ENCODE measurements at regions not wholly inside any gene's neighbourhood (a gene's known extent, or its start where the extent isn't known, plus 50 kb on each side); places are given as distances from the start of the nearest gene placed in this dataset.

DNA sequence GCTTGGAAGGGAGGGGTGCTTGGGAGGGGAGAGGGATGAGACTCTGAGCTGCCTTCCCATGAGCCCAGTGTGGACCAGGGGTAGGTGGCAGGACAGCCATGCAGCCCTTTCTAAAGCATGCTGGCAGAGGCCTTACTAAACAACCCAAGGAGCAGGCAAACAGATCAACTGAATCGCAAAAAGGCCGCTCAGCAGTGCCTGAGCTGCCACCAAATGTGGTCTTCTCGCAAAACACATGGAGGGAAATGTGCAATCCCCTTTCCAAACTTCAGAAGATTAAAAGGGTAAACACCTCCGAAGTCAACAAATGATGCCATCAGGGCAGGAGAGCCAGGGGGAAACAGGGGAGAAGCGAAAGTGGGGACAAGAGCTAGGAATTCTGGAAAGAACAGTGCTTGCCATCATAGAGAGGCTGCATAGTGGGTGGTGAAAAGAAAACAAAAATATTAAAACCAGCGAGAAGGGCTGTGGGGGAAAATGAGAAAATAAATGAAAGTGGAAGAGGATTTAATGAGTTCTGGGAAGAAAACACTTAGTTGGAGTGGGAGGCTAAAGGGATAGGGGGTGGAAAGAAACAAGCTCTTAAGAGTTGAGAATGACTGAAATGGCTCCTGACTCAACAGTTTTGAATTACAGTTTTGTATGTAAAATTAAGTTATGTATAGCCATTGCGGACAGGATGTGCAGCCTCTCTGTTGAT is 62.2 kb upstream of the ZNF32 start:
- Mint-ChIP-seq H3K9me3 (no peaks in the 10 kb centered on the region), H3K27me3 (ENCODE audit: low read depth) (no peaks in the 10 kb centered on the region), H3K4me3 (no peak overlapping the region), H3K4me1 (ENCODE audit: low read depth) (no peaks in the 10 kb centered on the region), H3K27ac (no peak overlapping the region), H3K36me3 (ENCODE audit: low read depth) (no peaks in the 10 kb centered on the region)

DNA sequence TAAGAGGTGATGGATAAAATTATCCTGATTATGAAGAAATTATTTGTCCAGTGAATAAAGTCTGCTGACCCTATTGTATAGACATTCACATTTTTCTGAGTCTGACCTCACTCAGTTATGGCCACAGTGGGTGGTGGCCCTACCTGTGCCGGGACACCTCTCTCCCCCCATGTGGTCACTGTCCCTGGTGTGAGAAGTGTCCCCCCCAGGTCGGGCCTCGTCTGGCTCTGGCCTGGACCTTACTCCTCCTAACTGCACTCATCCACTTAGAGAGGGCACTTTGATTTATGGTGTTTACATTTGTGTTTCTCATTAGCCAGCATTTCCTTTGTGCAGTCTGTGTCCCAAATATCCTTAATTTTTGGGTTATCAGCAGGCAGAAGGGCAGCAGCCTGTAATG is 59.6 kb upstream of the ZNF32 start:
- Mint-ChIP-seq H3K9me3 (no peaks in the 10 kb centered on the region), H3K27ac (no peak overlapping the region), H3K4me3 (no peak overlapping the region), H3K36me3 (ENCODE audit: low read depth) (no peaks in the 10 kb centered on the region), H3K27me3 (ENCODE audit: low read depth) (no peaks in the 10 kb centered on the region), H3K4me1 (ENCODE audit: low read depth) (no peaks in the 10 kb centered on the region)

DNA sequence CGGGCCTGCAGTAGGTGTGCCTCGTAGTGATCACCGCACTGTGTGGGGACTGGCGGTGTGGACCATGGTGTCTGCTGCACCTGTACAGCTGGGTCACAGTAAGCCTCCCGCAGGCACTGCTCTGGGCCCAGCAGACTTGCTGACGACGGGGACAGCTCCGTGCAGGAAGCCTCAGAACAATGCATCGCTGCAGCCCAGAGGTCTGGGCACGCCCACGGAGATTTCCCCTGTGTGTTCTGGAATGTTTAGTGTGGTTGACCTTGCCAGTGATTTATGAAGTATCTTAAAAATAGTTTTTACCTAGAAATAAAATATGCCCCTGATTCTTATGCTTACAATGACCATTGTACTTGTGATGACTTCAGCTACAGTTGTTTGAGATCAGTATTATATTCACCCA is 59.1 kb upstream of the ZNF32 start:
- Mint-ChIP-seq H3K27ac (no peak overlapping the region), H3K4me3 (no peak overlapping the region), H3K36me3 (ENCODE audit: low read depth) (no peaks in the 10 kb centered on the region), H3K27me3 (ENCODE audit: low read depth) (no peaks in the 10 kb centered on the region), H3K4me1 (ENCODE audit: low read depth) (no peaks in the 10 kb centered on the region), H3K9me3 (no peaks in the 10 kb centered on the region)

DNA sequence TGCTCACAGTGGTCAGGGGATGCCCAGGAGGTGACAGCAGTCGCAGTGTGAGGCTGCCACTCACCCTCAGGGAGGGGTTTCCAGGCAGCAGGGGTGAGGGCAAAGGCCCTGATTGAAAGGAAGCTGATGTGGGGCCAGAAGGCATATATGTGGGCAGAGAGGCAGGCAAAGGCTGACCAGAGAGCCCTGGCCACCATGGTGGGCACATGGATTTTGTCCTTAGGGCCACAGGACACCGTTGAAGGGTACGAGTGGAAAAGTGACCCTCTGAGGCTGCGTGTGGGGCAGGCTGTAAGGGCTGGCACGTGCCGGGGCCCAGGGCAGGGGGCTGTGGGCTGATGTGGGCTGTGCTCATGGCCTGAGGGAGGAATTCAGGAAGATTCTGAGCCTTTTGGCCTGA is 57.5 kb upstream of the ZNF32 start:
- H3K4me3 Mint-ChIP-seq, result no peak overlapping the region

DNA sequence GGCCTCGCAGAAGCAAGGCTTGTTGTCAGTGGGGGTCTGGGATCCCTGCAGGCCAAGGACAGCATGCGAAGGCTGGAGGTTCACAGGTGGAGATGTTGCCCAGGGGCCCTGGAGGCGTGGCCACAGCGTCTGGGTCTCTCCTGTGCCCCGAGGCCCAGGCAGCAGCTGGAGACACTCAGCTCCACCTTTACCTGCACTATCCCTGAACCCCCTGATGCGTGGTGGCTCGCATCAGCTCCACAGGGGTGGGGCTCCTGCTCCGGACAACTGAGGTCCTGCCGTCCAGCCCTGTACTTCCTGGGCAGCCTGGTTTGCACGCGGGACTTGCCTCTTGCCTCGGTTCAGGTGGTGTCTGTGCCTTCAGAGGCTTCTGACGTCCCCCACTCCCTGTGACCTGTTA is 54.6 kb upstream of the ZNF32 start:
- Mint-ChIP-seq H3K4me1 (ENCODE audit: low read depth) (no peaks in the 10 kb centered on the region), H3K36me3 (ENCODE audit: low read depth) (no peaks in the 10 kb centered on the region)

More for the DNA sequence above, 57.5 kb upstream of the ZNF32 start:
- Mint-ChIP-seq H3K9me3 (no peaks in the 10 kb centered on the region), H3K4me1 (ENCODE audit: low read depth) (no peaks in the 10 kb centered on the region), H3K36me3 (ENCODE audit: low read depth) (no peaks in the 10 kb centered on the region), H3K27me3 (ENCODE audit: low read depth) (no peaks in the 10 kb centered on the region), H3K27ac (no peak overlapping the region)

DNA sequence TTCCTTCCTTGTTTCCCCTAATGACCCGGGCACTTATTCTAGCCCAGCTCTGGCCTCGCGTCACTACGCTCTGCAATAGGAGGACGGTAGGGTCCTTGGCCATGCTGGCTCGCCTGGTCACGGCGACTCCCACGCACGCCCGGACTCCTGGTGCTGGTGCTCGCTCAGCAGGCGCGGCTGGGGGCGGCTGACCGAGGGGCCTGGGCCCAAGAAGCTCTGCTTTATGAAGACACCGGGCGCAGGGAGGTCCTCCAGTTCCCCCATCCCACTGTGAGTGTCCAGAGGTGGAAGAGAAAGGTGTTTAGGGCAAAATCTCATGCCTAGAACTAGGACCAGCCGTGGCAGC is 54.2 kb upstream of the ZNF32 start:
- Mint-ChIP-seq H3K27ac (no peak overlapping the region), H3K27me3 (ENCODE audit: low read depth) (no peaks in the 10 kb centered on the region), H3K4me3 (no peak overlapping the region), H3K9me3 (no peaks in the 10 kb centered on the region), H3K4me1 (ENCODE audit: low read depth) (no peaks in the 10 kb centered on the region), H3K36me3 (ENCODE audit: low read depth) (no peaks in the 10 kb centered on the region)

More for the DNA sequence above, 54.6 kb upstream of the ZNF32 start:
- Mint-ChIP-seq H3K27me3 (ENCODE audit: low read depth) (no peaks in the 10 kb centered on the region), H3K4me3 (no peak overlapping the region), H3K27ac (no peak overlapping the region), H3K9me3 (no peaks in the 10 kb centered on the region)

DNA sequence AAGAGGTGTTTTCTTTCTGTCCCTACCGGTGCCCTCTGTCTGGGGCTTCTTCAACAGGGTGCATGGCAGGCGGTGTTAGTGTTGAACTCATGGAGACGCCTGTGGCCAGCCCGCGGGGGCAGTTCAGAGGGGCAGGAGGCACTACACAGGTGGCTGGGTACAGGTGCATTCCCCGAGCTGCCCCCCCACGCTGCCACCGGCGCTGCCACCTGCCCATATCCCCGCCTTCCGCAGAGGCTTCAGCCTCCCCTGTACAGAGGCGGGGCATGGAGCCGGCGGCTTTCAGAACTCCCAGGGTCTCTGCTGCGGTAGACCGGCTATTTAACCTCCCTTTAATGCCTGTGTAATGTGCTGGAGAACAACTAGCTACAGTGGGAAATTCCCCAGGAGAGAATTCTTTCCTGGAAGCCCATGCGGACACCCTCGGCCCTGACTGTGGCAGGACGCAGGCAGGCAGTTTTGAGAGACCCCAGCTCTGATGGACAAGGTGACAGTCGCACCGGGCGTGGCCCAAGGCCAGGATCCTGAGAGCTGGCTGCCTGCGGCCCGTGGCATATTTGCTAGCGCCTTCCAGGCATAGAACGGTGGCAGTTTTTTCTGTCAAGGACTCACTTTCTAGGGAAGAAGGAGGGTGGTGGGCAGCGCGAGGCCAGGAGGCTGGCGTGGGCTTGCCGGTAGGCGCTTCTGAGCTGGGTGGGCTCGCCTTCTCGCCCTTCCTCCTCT is 53.7 kb upstream of the ZNF32 start:
- Mint-ChIP-seq H3K9me3 (no peaks in the 10 kb centered on the region), H3K4me1 (ENCODE audit: low read depth) (no peaks in the 10 kb centered on the region), H3K27me3 (ENCODE audit: low read depth) (no peaks in the 10 kb centered on the region), H3K27ac (no peak overlapping the region), H3K4me3 (no peak overlapping the region), H3K36me3 (ENCODE audit: low read depth) (no peaks in the 10 kb centered on the region)

DNA sequence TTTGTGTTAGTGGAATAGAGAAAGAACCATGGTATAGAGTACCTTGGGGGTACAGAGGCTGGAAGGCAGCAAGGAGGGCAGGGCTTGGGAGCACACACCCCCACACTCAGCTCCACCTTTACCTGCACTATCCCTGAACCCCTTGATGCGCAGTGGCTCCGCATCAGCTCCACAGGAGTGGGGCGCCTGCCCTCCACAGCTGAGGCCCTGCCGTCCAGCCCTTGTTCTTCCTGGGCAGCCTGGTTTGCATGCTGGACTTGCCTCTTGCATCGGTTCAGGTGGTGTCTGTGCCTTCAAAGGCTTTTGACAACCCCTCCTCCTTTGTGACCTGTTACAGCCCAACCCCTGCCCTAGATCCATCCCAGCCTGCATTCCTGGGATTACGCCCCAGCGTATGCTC is 52.6 kb upstream of the ZNF32 start:
- no peak overlapping the region for H3K27ac Mint-ChIP-seq
- no peaks in the 10 kb centered on the region for H3K9me3 Mint-ChIP-seq
- H3K4me3 Mint-ChIP-seq, result no peak overlapping the region
- no peaks in the 10 kb centered on the region for H3K36me3 Mint-ChIP-seq (ENCODE audit: low read depth)
- no peaks in the 10 kb centered on the region for H3K4me1 Mint-ChIP-seq (ENCODE audit: low read depth)
- H3K27me3 Mint-ChIP-seq (ENCODE audit: low read depth), result no peaks in the 10 kb centered on the region

DNA sequence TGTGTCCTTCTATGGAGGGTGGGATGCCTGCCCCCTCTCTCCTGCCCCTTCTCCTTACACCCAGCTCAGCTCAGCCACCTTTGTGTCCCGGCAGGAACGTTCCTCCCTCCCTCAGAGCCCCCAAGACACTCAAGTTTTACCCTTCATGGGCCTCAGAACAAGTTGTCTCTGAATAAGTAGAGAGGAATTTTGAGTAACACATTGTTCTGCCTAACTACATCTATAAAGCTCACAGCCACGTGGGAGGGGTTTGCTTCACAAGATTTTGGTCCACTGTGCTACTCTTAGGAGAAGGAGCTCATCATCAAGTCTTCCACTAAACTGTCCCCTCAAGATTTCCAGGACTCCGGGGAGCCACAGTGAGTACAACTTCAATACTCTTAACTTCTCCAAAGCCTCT is 51.6 kb upstream of the ZNF32 start:
- Mint-ChIP-seq H3K27ac (no peak overlapping the region), H3K36me3 (ENCODE audit: low read depth) (no peaks in the 10 kb centered on the region), H3K4me1 (ENCODE audit: low read depth) (no peaks in the 10 kb centered on the region), H3K9me3 (no peaks in the 10 kb centered on the region), H3K4me3 (no peak overlapping the region), H3K27me3 (ENCODE audit: low read depth) (no peaks in the 10 kb centered on the region)

DNA sequence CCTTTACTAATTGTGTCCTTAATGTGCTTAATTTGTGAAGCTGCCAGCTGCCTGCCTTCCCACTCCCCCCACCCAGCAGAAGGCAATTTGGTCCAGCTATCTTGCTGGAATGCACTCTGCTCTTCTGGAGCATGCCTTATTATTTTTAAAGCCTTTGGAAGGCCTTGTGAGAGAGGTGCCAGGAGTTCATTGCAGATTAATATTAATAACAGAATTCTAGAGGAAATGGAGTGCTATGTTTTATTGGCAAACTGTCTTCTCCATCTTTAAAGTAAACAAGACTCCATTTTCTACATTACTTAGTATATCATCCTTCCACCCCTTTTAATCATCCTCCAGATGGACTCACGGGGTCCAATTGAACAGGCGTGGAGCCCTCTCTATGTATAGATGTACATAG is 50.8 kb upstream of the ZNF32 start:
- Mint-ChIP-seq H3K27me3 (ENCODE audit: low read depth) (no peaks in the 10 kb centered on the region), H3K4me3 (no peak overlapping the region), H3K27ac (no peak overlapping the region), H3K9me3 (no peaks in the 10 kb centered on the region), H3K4me1 (ENCODE audit: low read depth) (no peaks in the 10 kb centered on the region), H3K36me3 (ENCODE audit: low read depth) (no peaks in the 10 kb centered on the region)
